Retinal pigment epithelial cell (primary cell): ENCODE measurements at regions not wholly inside any gene's neighbourhood (a gene's known extent, or its start where the extent isn't known, plus 50 kb on each side); places are given as distances from the start of the nearest gene placed in this dataset.
"Not testable (repeated sequence)": the region's sequence is repeated elsewhere in the genome, so short reads cannot be mapped to it uniquely, and the experiment has no call there.

ENCODE experiments used
- DNase-seq: peaks from one replicate; pipeline ENCODE4 v3.0.0-alpha.2; 2010; ENCODE audit warnings: low read depth
- H3K4me3 ChIP-seq: 2 replicates; pipeline ENCODE4 v1.5.1; 2011; ENCODE audit warnings: mild to moderate bottlenecking, low read length, control low read depth, moderate library complexity
- TF ChIP-seq, protein P1 (sequence below): conservative IDR thresholded peaks from 2 replicates; pipeline ENCODE4 v1.5.1; 2011; ENCODE audit warnings: low read depth, low read length, control low read depth, inconsistent platforms

DNA sequence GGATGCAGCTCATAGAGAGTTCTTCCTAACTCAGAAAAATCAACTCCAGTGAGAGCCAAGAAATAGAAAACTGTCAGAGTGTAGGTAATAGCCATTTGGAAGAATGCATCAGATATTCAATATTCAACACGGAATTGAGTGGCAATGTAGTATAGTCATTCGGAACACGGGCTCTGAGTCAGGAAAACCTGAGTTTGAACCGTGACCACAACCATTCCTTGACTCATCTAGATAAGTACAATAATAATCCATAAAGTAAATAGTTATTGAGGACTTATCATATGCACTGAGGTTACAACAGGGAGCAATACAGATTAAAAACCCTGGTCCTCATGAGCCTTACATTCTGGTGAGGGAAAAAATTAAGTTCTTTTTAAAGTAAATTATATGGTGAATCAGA is 62.6 kb upstream of the PHF21A start:
- peak; percentile 34 for DNase-seq
- no peak overlapping the region for H3K4me3 ChIP-seq
- TF ChIP-seq, protein P1, sequence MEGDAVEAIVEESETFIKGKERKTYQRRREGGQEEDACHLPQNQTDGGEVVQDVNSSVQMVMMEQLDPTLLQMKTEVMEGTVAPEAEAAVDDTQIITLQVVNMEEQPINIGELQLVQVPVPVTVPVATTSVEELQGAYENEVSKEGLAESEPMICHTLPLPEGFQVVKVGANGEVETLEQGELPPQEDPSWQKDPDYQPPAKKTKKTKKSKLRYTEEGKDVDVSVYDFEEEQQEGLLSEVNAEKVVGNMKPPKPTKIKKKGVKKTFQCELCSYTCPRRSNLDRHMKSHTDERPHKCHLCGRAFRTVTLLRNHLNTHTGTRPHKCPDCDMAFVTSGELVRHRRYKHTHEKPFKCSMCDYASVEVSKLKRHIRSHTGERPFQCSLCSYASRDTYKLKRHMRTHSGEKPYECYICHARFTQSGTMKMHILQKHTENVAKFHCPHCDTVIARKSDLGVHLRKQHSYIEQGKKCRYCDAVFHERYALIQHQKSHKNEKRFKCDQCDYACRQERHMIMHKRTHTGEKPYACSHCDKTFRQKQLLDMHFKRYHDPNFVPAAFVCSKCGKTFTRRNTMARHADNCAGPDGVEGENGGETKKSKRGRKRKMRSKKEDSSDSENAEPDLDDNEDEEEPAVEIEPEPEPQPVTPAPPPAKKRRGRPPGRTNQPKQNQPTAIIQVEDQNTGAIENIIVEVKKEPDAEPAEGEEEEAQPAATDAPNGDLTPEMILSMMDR = no peak

DNA sequence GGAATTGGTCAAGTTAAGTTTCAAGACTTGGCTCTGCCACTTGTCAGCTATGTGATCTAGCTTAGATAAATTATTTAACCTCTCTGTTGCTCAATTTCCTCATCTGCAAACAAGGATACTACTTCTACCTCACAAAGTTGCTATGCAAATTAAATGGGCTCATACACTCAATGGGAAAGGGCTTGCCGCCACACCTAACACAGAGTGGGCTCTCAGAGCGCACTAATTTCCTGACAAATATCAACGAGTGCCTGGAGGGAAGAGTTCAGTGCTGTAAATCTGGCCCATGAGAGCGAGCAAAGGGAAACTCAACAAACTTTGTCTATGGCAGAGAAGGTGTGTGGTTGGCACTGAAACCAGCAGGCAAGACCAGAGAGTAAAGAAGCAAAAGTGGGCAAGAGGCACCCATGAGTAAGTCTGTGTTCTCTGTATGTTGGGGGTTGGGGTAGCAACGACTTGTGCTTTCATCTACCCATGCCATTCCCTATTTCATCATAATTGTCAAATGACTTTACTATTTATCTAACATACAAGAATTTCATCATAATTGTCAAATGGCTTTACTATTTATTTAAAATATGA is 60.7 kb upstream of the PHF21A start:
- DNase-seq = no peak
- no peak overlapping the region for H3K4me3 ChIP-seq
- TF ChIP-seq, protein P1 = no peak

DNA sequence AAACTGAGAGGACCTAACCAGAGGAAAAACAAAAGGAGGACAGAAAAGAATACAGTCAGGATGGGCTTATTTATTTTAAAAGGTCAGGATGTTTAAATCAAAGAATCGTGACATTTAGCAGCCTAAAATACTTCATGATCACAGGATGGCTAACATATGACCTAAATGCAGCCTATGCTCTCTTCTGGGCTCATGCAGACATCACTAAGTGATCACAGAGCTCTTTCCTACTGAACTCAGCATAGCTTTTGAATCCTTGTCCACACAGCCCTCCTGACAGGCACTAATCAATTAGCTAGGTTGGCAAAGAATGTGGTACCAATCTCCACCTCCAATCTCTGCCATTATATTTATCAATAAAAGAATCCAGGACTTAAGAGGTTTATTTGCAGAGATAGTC is 60.1 kb upstream of the PHF21A start:
- no peak overlapping the region for H3K4me3 ChIP-seq
- TF ChIP-seq, protein P1 = no peak
- DNase-seq = no peak

DNA sequence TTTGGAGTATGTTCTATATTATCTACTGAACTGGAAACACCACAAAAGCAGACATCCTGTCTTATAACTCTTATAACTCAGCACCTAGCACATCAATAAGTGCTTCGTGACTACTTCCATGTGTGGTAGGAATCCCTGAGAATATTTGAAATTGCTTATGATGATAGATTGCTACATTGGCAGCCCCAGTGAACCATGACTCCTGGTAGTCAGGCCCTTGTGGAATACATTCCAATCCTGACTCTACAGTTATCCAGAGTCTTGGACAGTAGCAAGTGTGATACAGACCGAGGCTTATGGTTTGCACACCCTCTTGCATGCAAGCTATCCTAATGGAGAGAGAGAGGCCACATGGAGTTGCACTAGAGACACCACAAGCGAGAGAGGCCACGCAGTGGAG is 59.5 kb upstream of the PHF21A start:
- H3K4me3 ChIP-seq = no peak overlapping the region
- DNase-seq = no peak
- TF ChIP-seq, protein P1 = no peak

DNA sequence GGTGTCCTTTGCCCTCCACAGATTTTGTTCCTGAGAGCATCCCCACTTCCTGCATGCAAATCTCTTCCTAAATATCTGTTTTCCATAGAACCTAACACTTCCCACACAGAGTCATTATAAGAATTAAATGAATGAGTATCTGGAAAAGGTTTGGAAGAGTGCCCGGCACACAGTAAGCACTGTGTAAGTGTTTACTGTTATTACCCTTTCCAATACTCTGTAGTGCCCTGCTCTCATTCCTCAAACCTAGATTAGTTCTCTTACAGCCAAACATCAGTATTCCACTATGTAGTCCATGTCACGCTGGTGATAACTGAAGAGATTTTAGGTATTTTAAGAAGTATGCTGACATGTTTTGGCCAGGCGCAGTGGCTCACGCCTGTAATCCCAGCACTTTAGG is 57.3 kb upstream of the PHF21A start:
- H3K4me3 ChIP-seq = no peak overlapping the region
- DNase-seq = no peak
- TF ChIP-seq, protein P1 = no peak

DNA sequence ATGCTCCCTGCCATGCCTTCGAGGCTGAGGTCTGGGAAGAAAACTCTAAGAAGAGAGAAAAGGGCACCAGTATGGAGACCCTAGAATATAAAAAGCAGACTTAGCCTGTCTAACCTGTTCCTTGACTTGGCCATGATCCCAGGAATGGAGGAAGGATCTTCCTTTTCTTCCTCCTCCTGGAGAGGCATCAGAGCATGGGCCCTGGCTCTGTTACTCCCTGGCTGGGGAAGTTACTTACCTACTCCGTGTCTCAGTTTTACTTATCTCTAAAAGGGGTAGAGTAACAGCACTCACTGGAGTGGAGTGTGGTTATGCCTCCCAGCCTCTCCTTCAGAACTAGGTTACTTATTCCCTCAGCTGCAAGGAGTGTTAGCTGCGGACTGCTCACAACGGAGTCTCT is 55.2 kb upstream of the PHF21A start:
- DNase-seq = no peak
- H3K4me3 ChIP-seq = no peak overlapping the region
- TF ChIP-seq, protein P1 = no peak

DNA sequence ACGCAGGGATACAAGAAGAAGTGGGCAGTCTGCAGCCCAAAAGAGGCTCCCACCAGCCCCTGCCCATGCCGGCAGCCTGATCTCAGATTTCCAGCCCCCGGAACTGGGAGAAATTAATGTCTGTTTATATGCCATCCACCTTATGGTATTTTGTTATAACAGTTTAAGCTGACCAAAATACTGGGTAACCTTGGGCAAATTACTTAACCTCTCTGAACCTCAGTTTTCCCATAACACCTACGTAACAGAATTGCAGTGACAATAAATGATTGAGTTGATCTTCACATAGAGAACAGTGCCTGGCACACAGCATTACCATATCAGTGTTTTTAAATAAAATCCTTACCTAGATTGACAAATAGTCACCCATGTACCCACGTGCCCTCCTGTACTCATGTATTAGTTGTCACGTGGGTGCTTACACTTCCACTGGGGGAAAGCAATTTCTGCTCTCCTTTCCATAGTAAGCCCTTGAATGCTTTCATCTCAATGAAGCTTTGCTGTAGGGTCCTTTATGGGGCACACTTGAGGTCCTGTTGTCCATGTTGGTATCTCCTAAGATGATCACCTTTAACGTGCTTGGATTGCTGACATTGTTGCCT is 54.2 kb upstream of the PHF21A start:
- H3K4me3 ChIP-seq = no peak overlapping the region
- DNase-seq = no peak
- TF ChIP-seq, protein P1 = no peak

DNA sequence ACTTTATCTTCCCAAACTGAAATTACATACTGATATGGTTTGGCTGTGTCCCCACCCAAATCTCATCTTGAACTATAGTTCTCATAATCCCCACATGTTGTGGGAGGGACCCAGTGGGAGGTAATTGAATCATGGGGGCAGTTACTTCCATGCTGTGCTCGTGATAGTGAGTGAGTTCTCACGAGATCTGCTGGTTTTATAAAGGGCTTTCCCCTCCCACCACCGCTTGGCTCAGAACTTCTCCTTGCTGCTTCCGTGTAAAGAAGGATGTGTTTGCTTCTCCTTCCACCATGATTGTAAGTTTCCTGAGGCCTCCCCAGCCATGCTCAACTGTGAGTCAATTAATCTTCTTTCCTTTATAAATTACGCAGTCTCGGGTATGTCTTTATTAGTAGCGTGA is 50.4 kb upstream of the PHF21A start:
- not testable (repeated sequence) for DNase-seq, H3K4me3 ChIP-seq
